ENCODE measurements at regions not wholly inside any gene's neighbourhood (a gene's known extent, or its start where the extent isn't known, plus 50 kb on each side); places are given as distances from the start of the nearest gene placed in this dataset.

- Histone ChIP-seq H3K9me3 (ENCODE audit: control insufficient read depth, low read length) (no peaks in the 10 kb centered on the region), H3K27ac (ENCODE audit: low read depth, low read length) (no peak overlapping the region), H3K4me3 (ENCODE audit: low read length) (no peak overlapping the region), H3K27me3 (ENCODE audit: control insufficient read depth, insufficient read depth, low read length, poor library complexity, severe bottlenecking) (no peaks in the 10 kb centered on the region), H3K9ac (ENCODE audit: extremely low read depth, low read length, poor library complexity, severe bottlenecking) (no peak overlapping the region), H3K4me1 (ENCODE audit: control insufficient read depth, insufficient read depth, low read length) (no peaks in the 10 kb centered on the region), H3K36me3 (ENCODE audit: control insufficient read depth, insufficient read depth, low read length) (no peaks in the 10 kb centered on the region)
- H3K27ac Mint-ChIP-seq: no peak overlapping the region
- no peaks in the 10 kb centered on the region for H3K27me3 Mint-ChIP-seq (ENCODE audit: insufficient read depth)
- peaks cover 6% of the 10 kb centered on the region for H3K9me3 Mint-ChIP-seq
- WGBS, 2 experiments (ENCODE audit: insufficient coverage in 1 of 2, insufficient read length in 1 of 2): 90 to 100% methylated on average over 2 to 4 of the region's 4 CpGs
- DNase-seq: no peak
- no peak overlapping the region for H3K4me3 Mint-ChIP-seq
- H3K4me1 Mint-ChIP-seq: no peaks in the 10 kb centered on the region
- no peak for TF ChIP-seq CTCF (conservative IDR thresholded peaks at IDR 0.05)
- H3K36me3 Mint-ChIP-seq (ENCODE audit: low read depth): no peaks in the 10 kb centered on the region
Measured at GRCh38 chr20:7820897-7821296, 119.4 kb downstream of the HAO1 start.

GRCh38 chr20:7822772-7823171, 117.5 kb downstream of the HAO1 start:
- no peaks in the 10 kb centered on the region for H3K9me3 ChIP-seq (ENCODE audit: control insufficient read depth, low read length)
- DNase-seq: no peak
- H3K36me3 ChIP-seq (ENCODE audit: control insufficient read depth, insufficient read depth, low read length): no peaks in the 10 kb centered on the region
- Mint-ChIP-seq H3K4me3 (no peak overlapping the region), H3K27ac (no peak overlapping the region), H3K36me3 (ENCODE audit: low read depth) (no peaks in the 10 kb centered on the region), H3K27me3 (ENCODE audit: insufficient read depth) (no peaks in the 10 kb centered on the region), H3K9me3 (peaks cover 6% of the 10 kb centered on the region), H3K4me1 (no peaks in the 10 kb centered on the region)
- H3K4me1 ChIP-seq (ENCODE audit: control insufficient read depth, insufficient read depth, low read length): no peaks in the 10 kb centered on the region
- 92% methylated on average over 2 of the region's 2 CpGs; no CpG with 5 or more reads in 1 of the 2 experiments for WGBS, 2 experiments (ENCODE audit: insufficient coverage in 1 of 2, insufficient read length in 1 of 2)
- H3K4me3 ChIP-seq (ENCODE audit: low read length): no peak overlapping the region
- no peak for TF ChIP-seq CTCF (conservative IDR thresholded peaks at IDR 0.05)
- H3K9ac ChIP-seq (ENCODE audit: extremely low read depth, low read length, poor library complexity, severe bottlenecking): no peak overlapping the region
- H3K27me3 ChIP-seq (ENCODE audit: control insufficient read depth, insufficient read depth, low read length, poor library complexity, severe bottlenecking): no peaks in the 10 kb centered on the region
- no peak overlapping the region for H3K27ac ChIP-seq (ENCODE audit: low read depth, low read length)

- H3K36me3 ChIP-seq (ENCODE audit: control insufficient read depth, insufficient read depth, low read length): no peaks in the 10 kb centered on the region
- no peaks in the 10 kb centered on the region for H3K27me3 ChIP-seq (ENCODE audit: control insufficient read depth, insufficient read depth, low read length, poor library complexity, severe bottlenecking)
- H3K4me3 ChIP-seq (ENCODE audit: low read length): no peak overlapping the region
- 88 to 93% methylated on average over 2 of the region's 2 CpGs for WGBS, 2 experiments (ENCODE audit: insufficient coverage in 1 of 2, insufficient read length in 1 of 2)
- Mint-ChIP-seq H3K4me1 (no peaks in the 10 kb centered on the region), H3K36me3 (ENCODE audit: low read depth) (no peaks in the 10 kb centered on the region), H3K4me3 (no peak overlapping the region), H3K27me3 (ENCODE audit: insufficient read depth) (no peaks in the 10 kb centered on the region), H3K27ac (no peak overlapping the region), H3K9me3 (peaks cover 2% of the 10 kb centered on the region)
- H3K9ac ChIP-seq (ENCODE audit: extremely low read depth, low read length, poor library complexity, severe bottlenecking): no peak overlapping the region
- no peaks in the 10 kb centered on the region for H3K9me3 ChIP-seq (ENCODE audit: control insufficient read depth, low read length)
- TF ChIP-seq CTCF (conservative IDR thresholded peaks at IDR 0.05): no peak
- H3K4me1 ChIP-seq (ENCODE audit: control insufficient read depth, insufficient read depth, low read length): no peaks in the 10 kb centered on the region
- DNase-seq: no peak
- H3K27ac ChIP-seq (ENCODE audit: low read depth, low read length): no peak overlapping the region
Measured at GRCh38 chr20:7828437-7828836, 111.8 kb downstream of the HAO1 start.

Data from endodermal cell (in vitro differentiated cells).